Memory B cell (primary cell): ENCODE measurements at regions not wholly inside any gene's neighbourhood (a gene's known extent, or its start where the extent isn't known, plus 50 kb on each side); places are given as distances from the start of the nearest gene placed in this dataset.

Experiments used
- ATAC-seq: fragments of 150-1000 bp; cut with Tn5 transposase; 2 replicates; pipeline ENCODE4 v1.10.0; 2021; ENCODE audit warnings: low read depth, mild to moderate bottlenecking, moderate library complexity
- DNase-seq, 2 donors: peaks; one replicate each; pipeline ENCODE4 v3.0.0; 2022; ENCODE audit warnings: low spot score in 2 of 2
- H3K27ac Mint-ChIP-seq: one replicate; pipeline ENCODE4 v1.8.0; 2022; ENCODE audit warnings: mild to moderate bottlenecking, moderate library complexity, mixed read lengths
- H3K27me3 Mint-ChIP-seq: one replicate; pipeline ENCODE4 v1.8.0; 2022; ENCODE audit warnings: mixed read lengths
- H3K36me3 Mint-ChIP-seq: one replicate; pipeline ENCODE4 v1.8.0; 2022; ENCODE audit warnings: mild to moderate bottlenecking, mixed read lengths
- H3K4me1 Mint-ChIP-seq: one replicate; pipeline ENCODE4 v1.8.0; 2022; ENCODE audit warnings: mixed read lengths
- H3K4me3 Mint-ChIP-seq: one replicate; pipeline ENCODE4 v1.8.0; 2022; ENCODE audit warnings: mild to moderate bottlenecking, moderate library complexity, mixed read lengths
- H3K9me3 Mint-ChIP-seq: one replicate; pipeline ENCODE4 v1.8.0; 2022; ENCODE audit warnings: mixed read lengths

DNA sequence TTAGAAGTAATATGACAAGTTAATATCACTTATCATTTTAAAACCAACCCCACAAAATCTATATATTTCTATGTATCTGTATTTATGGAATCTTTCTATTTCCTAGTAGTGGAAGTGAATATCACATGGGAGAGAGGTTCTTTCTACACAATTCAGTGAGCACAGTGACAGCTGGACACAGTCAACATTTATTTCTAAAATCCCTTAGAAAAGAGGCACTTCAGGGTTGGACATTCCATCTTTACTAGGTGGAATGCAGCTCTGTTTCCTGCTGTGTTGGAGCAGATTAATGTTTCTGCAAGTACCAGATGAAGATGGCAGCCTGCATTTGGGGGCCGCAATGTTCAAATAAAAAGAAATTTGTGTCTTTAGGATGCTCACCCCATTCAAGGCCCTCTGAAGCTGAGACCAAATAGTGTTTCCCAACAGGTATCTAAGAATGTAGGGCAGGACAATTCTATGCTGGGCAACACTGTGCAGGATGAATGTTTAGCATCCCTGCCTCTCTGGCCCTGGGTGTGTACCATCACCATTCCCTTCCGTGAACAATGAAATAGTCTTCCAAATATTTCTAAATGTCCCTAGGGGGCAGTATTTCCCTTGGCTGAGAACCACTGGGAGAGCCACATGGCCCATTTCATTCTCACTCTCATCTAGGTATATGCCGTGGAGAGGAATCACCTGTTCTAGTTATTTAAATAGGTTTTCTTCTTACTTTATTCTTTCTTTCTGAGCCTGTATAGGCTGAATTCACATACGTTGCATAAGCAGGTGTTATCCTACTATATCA, 394.8 kb downstream of the PRDM2 start:
- H3K27ac Mint-ChIP-seq: no peak overlapping the region

DNA sequence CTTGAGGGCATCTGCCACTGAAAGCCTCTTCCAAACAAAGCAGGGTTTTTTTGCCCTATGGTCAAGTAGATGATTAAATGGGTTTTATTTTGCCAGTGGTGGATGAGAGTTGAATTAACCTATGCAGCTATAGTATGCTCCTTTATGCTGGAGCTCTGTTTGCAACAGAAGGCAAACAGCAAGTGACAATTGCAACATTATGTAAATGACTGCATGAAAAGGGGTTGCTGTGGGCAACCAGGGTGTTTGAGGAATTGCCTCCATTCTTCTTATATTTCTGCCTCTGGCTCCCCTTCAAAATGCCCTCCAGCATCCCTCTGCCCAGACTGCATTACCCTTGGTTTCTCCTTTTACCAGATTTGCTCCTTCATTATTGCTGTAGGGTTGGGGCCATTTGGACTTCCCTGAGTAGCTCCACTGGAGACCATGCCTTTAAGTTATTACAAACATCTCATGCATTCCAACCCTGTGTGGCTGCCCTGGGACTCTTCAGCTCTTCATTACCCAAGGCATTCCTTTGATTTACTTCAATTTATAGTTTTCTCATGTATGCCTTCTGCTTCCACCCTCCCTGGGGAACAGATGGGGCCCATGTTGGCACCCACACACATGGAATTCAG, 398.4 kb downstream of the PRDM2 start:
- ATAC-seq (no peak), DNase-seq (no peak)
- H3K9me3 Mint-ChIP-seq: no peaks in the 10 kb centered on the region
- no peak overlapping the region for H3K4me3 Mint-ChIP-seq
- H3K27me3 Mint-ChIP-seq: peaks cover 3% of the 10 kb centered on the region
- no peaks in the 10 kb centered on the region for H3K4me1 Mint-ChIP-seq
- no peak overlapping the region for H3K27ac Mint-ChIP-seq
- H3K36me3 Mint-ChIP-seq: no peaks in the 10 kb centered on the region

More for the DNA sequence above, 394.8 kb downstream of the PRDM2 start:
- no peak overlapping the region for H3K4me3 Mint-ChIP-seq
- peaks cover 10% of the 10 kb centered on the region for H3K27me3 Mint-ChIP-seq
- peaks cover 7% of the 10 kb centered on the region for H3K9me3 Mint-ChIP-seq
- no peaks in the 10 kb centered on the region for H3K4me1 Mint-ChIP-seq
- ATAC-seq (no peak), DNase-seq (no peak)
- peaks cover 4% of the 10 kb centered on the region for H3K36me3 Mint-ChIP-seq

DNA sequence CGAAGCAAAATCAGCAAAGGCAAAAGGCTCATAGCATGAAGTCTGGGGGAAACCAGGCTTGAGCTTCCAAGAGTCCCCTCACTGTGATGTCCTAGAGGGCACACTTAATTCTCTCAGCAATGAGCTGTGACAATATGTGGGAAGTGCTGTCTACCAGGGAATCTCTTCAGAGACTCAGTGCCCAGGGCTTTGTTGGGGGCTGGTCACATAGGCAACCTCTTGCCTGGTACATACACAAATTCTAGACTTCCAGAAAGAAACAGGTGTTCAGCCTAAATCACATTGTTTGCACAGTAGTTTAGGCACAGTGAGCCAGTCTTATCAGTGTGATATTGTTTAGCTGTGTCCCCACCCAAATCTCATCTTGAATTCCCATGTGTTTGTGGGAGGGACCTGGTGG, 400.5 kb downstream of the PRDM2 start:
- H3K27ac Mint-ChIP-seq: no peak overlapping the region
- H3K9me3 Mint-ChIP-seq: no peaks in the 10 kb centered on the region
- DNase-seq (no peak), ATAC-seq (no peak)
- H3K27me3 Mint-ChIP-seq: no peaks in the 10 kb centered on the region
- no peaks in the 10 kb centered on the region for H3K4me1 Mint-ChIP-seq
- no peak overlapping the region for H3K4me3 Mint-ChIP-seq
- no peaks in the 10 kb centered on the region for H3K36me3 Mint-ChIP-seq

DNA sequence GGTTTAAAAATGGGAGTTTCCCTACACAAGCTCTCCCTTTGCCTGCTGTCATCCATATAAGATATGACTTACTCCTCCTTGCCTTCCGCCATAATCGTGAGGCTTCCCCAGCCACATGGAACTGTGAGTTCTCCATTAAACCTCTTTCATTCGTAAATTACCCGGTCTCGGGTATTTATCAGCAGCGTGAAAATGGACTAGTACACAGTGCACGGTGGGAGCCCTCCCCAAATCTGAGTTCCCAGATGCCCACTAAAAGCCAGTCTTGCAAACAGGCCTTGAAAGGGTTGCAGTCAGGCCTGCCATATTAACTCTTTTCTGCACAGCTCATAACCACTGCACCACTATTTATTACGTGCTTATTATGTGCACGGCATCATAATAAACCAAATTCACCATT, 400.9 kb downstream of the PRDM2 start:
- Mint-ChIP-seq H3K4me1 (no peaks in the 10 kb centered on the region), H3K27me3 (no peaks in the 10 kb centered on the region), H3K4me3 (no peak overlapping the region), H3K36me3 (no peaks in the 10 kb centered on the region), H3K9me3 (no peaks in the 10 kb centered on the region), H3K27ac (no peak overlapping the region)
- no peak for DNase-seq
- ATAC-seq: no peak

DNA sequence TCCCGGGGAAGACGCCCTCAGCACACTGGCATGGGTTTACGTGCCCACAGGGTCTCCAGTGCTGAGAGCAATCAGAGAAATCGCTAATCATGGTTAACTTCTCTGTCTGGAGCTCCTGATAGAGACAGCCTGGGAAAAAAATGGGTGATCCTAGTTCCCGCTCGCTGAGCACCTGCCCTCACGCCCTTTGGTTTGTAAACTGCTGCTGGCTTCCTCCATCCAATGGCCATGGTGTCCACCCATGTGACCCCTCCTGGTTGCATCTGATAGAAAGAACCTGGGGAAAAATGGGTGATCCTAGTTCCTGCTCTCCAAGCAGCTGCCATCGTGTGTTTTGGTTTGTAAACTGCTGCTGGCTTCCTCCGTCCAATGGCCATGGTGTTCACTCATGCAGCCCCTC, 402.2 kb downstream of the PRDM2 start:
- no peaks in the 10 kb centered on the region for H3K27me3 Mint-ChIP-seq
- H3K4me3 Mint-ChIP-seq: no peak overlapping the region
- DNase-seq (no peak), ATAC-seq (no peak)
- no peaks in the 10 kb centered on the region for H3K9me3 Mint-ChIP-seq
- no peaks in the 10 kb centered on the region for H3K4me1 Mint-ChIP-seq
- no peaks in the 10 kb centered on the region for H3K36me3 Mint-ChIP-seq
- no peak overlapping the region for H3K27ac Mint-ChIP-seq

DNA sequence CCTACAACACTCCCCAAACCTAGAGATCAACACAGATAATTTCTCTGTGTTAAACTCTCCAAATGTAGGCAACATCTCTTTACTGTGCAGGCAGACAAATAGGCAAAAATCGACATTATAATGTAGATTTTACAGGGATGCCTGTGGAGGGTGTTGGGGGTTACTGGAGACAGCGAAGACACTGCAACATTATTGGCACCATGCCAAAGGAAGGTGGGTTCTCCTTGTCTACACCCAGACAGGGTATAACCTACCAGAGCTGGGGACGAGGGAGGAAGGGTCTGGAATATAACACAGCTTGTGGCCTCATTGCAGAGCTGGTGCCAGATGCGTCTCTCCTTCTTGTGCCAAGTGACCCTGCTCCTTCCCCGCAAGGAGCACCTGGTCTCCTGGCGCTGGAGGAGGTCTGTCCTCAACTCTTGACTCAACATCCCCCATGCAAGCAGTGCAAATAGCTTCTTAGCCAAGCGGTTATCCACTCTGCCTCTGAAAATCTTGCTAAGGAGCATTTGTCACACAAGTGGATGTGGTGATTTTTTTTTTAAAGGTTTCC, 404.0 kb downstream of the PRDM2 start:
- Mint-ChIP-seq H3K36me3 (no peaks in the 10 kb centered on the region), H3K27ac (no peak overlapping the region), H3K4me1 (no peaks in the 10 kb centered on the region), H3K9me3 (no peaks in the 10 kb centered on the region), H3K4me3 (no peak overlapping the region), H3K27me3 (peaks cover 7% of the 10 kb centered on the region)
- ATAC-seq (no peak), DNase-seq (no peak)

DNA sequence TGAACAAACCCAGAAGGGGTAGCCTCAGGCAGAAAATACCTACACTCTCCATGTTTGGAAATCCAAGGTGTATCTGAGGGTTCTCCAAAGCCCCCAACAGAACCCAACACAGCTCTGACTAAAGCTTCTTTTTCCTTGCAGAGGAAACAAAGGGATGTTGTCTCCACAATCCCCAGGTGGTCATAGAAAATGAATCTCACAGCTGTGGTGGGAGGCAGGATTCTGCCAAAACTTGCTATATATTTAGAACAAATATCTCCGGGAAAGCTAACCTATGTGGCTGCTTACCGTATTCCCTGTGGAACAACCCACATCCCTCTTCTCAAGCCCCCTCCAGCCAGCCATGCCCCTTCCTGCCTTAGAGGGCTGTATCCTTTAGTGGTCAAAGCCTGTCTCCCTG, 406.1 kb downstream of the PRDM2 start:
- H3K4me1 Mint-ChIP-seq: no peaks in the 10 kb centered on the region
- H3K4me3 Mint-ChIP-seq: no peak overlapping the region
- no peaks in the 10 kb centered on the region for H3K36me3 Mint-ChIP-seq
- H3K9me3 Mint-ChIP-seq: no peaks in the 10 kb centered on the region
- peaks cover 7% of the 10 kb centered on the region for H3K27me3 Mint-ChIP-seq
- ATAC-seq (no peak), DNase-seq (no peak)
- no peak overlapping the region for H3K27ac Mint-ChIP-seq

DNA sequence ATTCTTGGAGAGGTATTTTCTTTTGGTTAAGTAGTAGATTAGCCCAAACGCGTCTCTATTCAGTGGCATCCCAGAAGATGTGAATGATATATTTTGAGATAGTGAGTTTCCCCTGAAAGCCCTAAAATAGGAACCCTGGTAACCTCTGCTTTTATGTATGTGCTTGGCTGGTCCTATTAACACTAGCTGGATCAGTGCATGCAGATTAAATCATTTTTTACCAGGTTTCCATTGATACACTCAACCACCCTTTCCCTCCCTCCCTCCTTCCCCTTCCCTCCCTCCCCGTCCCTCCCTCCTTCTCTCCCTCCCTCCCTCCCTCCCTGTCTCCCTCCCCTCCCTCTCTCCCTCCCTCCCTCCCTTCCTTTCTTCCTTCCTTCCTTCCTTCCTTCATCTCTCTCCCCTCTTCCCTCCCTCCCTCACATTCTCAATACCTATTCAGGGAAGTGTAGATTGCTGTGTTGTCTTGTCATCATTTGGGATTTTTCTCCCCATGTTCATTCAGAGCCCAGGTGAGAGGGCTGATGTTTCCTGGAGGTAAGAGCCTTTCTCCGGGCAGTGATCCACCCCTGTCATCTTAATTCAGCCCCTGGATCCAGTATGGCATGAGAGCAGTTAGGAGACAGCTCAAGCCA, 406.8 kb downstream of the PRDM2 start:
- Mint-ChIP-seq H3K27ac (no peak overlapping the region), H3K4me3 (no peak overlapping the region), H3K36me3 (no peaks in the 10 kb centered on the region), H3K27me3 (peaks cover 8% of the 10 kb centered on the region), H3K9me3 (no peaks in the 10 kb centered on the region), H3K4me1 (no peaks in the 10 kb centered on the region)
- DNase-seq (no peak), ATAC-seq (no peak)

DNA sequence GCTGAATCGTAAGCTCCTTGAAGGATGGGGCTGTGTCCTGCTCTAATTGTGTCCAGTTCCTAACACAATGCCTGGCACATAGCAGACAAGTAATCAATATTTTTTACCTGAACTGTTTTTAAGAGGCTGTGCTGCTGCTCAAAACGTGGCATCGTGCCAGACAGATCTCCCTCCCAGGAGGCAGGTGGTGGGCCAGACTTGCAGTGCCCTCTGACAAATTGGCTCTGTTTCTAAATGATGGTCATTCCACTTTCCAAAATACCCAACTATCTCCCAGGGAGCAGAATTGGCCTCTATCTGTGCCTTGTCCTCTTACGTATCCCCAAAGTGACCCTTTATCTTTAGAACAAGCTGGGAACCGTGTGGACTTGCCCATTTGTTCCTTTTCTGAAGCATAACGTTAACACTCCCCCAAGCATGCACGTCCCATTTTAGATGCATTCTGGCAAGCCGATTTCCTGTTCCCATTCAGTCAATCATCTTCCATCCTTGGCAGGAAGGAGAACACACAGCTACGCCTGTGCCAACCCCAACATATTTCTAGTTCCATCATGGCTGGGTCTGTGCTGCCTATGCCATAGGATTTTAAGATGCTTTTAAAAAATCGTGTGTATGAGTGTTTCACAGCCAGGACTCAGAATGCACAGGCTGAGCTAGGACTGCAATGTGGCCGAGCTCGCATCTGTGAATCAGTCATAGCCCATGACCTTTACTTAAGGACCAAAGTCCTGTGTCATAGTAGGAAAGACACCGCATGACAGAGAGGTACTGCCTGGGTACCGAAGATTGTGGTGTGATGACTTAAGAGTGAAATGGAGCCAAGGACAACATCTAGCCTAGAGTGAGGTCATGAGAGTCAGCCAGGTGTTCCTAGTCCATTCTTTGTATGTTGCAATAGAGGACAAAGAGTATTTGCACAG, 408.6 kb downstream of the PRDM2 start:
- DNase-seq (no peak), ATAC-seq (no peak)
- H3K27me3 Mint-ChIP-seq: peaks cover 13% of the 10 kb centered on the region
- H3K4me1 Mint-ChIP-seq: no peaks in the 10 kb centered on the region
- no peak overlapping the region for H3K4me3 Mint-ChIP-seq
- H3K27ac Mint-ChIP-seq: no peak overlapping the region
- H3K36me3 Mint-ChIP-seq: no peaks in the 10 kb centered on the region
- H3K9me3 Mint-ChIP-seq: no peaks in the 10 kb centered on the region

DNA sequence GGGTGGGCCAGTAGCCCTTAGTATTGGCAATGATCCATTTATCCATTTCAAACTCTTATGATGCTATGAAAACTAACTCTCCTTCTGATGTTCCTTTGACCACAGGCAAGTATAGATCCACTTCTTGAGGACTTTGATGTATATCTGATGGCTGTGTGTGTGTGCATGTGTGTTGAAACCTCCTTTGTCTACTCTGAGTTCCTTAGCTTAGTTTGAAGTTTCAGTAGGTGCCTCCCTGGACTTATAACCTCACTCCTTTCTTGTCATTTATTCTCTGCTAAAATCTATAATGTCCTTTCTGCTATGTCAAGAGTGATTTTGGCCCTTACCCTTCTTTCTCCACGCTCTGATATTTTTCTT, 409.3 kb downstream of the PRDM2 start:
- no peak overlapping the region for H3K27ac Mint-ChIP-seq
- H3K9me3 Mint-ChIP-seq: no peaks in the 10 kb centered on the region
- no peaks in the 10 kb centered on the region for H3K4me1 Mint-ChIP-seq
- H3K4me3 Mint-ChIP-seq: no peak overlapping the region
- no peaks in the 10 kb centered on the region for H3K36me3 Mint-ChIP-seq
- peaks cover 13% of the 10 kb centered on the region for H3K27me3 Mint-ChIP-seq
- DNase-seq (no peak), ATAC-seq (no peak)

DNA sequence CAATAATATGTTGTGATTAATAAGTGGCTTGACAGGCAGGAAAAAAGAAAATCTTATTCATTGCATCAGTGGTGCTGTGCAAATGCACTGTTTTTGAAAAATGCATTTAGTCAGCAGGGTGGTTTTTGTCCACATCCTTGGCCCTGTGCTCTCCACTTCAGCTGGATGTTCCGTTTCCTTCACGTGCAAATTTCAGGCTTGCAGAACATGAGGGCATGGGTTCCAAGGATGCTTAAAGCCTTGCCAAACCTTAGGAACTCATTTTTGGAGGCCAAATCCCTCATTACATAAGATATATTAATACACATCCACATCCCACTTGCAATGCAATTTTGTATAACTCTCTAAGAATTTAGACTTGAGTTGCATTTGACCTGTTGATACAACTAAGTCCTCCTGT, 410.1 kb downstream of the PRDM2 start:
- Mint-ChIP-seq H3K27ac (no peak overlapping the region), H3K27me3 (peaks cover 16% of the 10 kb centered on the region), H3K9me3 (no peaks in the 10 kb centered on the region), H3K36me3 (no peaks in the 10 kb centered on the region), H3K4me1 (no peaks in the 10 kb centered on the region), H3K4me3 (no peak overlapping the region)
- DNase-seq (no peak), ATAC-seq (no peak)

DNA sequence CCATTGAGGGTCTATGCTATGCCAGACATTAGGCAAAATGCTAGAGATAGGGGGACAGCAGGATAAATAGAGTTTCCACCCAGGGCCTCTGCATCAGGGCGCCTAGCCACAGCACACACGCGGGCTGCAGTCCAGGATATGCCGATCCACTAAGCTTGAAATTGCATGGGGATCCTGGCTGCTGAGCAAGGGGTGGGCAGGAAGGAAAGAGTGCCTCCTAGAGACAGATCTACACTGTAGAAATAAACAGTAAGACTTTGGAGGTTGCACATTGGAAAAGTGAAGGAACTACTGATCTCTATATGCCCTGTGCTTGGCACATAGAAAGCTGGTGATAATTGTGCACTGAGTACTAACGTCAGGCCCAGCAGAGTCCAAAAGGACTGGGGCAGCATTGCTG, 411.1 kb downstream of the PRDM2 start:
- H3K4me3 Mint-ChIP-seq: no peak overlapping the region
- no peak for ATAC-seq
- H3K27me3 Mint-ChIP-seq: peaks cover 16% of the 10 kb centered on the region
- no peaks in the 10 kb centered on the region for H3K36me3 Mint-ChIP-seq
- no peaks in the 10 kb centered on the region for H3K9me3 Mint-ChIP-seq
- no peaks in the 10 kb centered on the region for H3K4me1 Mint-ChIP-seq
- DNase-seq: no peak
- no peak overlapping the region for H3K27ac Mint-ChIP-seq

DNA sequence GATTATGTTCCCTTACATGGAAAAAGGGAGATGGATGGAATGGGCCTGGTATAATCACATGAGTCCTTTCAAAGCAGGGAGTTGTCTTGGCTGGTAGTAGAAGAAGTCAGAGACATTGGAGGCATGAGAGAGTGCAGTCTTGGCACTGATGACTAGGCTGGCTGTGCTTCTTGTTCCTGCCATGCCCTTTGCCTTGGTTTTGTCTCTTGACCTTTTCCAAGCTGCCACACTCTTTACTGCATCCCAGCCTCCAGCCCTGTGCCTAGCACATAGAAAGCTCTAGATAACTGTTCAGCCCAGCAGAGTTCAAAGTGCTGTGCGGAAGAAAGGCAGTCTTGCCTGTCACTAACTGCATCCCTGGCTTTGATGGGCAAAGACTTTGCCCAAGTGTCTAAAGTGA, 412.6 kb downstream of the PRDM2 start:
- Mint-ChIP-seq H3K36me3 (no peaks in the 10 kb centered on the region), H3K27me3 (peaks cover 20% of the 10 kb centered on the region), H3K4me1 (no peaks in the 10 kb centered on the region), H3K9me3 (peaks cover 2% of the 10 kb centered on the region), H3K27ac (no peak overlapping the region), H3K4me3 (no peak overlapping the region)
- ATAC-seq (no peak), DNase-seq (no peak)

DNA sequence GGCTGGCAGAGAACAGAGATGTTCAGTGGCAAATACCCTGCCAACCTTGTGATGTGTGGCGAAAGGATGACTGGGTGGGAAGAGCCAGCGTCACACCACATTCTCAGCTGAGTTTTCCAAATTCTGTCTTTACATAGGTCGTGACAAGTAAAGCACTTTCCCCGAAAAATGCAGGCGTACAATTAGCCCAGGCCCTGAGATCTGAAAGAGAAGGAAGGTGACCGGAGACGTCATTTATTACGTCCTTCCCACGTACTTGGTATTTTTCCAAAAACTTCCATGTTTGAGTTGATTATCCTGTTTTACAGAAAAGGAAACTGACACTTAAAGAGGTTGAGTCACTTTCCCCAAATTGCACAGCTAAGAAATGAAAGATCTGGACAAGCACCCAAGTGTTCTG, 413.3 kb downstream of the PRDM2 start:
- no peak overlapping the region for H3K27ac Mint-ChIP-seq
- no peak overlapping the region for H3K4me3 Mint-ChIP-seq
- DNase-seq (no peak), ATAC-seq (no peak)
- H3K4me1 Mint-ChIP-seq: no peaks in the 10 kb centered on the region
- peaks cover 17% of the 10 kb centered on the region for H3K27me3 Mint-ChIP-seq
- H3K36me3 Mint-ChIP-seq: no peaks in the 10 kb centered on the region
- peaks cover 2% of the 10 kb centered on the region for H3K9me3 Mint-ChIP-seq
